ENCODE measurements at regions not wholly inside any gene's neighbourhood (a gene's known extent, or its start where the extent isn't known, plus 50 kb on each side); places are given as distances from the start of the nearest gene placed in this dataset.
"Not testable (repeated sequence)": the region's sequence is repeated elsewhere in the genome, so short reads cannot be mapped to it uniquely, and the experiment has no call there.

DNA sequence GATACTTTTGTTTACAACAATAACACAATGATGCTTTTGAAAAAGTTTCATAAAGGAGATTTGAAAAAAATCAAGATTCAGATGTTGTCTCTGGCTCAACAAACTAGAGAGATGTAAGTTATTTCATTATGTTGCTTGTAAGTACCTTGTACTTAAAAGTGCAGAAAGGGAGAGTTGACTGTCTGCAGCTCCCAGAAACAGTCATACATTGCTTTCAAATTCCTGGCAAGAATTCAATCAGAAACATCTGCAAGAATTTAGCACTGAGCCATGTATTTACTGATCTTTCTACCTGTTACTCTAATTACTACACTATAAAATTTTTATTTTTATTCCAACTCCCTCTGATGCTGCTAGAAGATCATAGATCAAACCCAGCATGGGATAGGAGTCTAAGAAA, 1261.3 kb upstream of the SPRY2 start:
- DNase-seq, result no peak

DNA sequence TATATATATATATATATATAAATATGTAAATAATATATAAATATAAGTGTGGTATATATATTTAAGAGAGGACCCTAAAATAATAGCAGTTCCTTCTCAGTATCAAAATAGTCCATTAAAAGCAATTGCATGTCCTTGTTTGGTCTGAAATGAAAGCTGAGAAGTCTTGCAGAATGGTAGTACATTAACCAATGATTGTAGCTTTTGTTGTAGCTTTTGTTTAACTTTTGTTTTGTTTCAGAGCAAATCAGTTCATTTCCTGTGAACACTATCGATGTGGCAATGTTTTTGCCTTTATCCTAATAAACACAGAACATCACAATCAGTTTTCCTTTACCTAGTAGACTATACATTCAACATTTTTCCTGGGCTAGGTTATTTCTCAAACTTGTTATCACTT, 1256.2 kb upstream of the SPRY2 start:
- DNase-seq, result no peak

- DNase-seq, result no peak
These were observed 1255.4 kb upstream of the SPRY2 start for GRCh38 chr13:81596224-81596753.

DNA sequence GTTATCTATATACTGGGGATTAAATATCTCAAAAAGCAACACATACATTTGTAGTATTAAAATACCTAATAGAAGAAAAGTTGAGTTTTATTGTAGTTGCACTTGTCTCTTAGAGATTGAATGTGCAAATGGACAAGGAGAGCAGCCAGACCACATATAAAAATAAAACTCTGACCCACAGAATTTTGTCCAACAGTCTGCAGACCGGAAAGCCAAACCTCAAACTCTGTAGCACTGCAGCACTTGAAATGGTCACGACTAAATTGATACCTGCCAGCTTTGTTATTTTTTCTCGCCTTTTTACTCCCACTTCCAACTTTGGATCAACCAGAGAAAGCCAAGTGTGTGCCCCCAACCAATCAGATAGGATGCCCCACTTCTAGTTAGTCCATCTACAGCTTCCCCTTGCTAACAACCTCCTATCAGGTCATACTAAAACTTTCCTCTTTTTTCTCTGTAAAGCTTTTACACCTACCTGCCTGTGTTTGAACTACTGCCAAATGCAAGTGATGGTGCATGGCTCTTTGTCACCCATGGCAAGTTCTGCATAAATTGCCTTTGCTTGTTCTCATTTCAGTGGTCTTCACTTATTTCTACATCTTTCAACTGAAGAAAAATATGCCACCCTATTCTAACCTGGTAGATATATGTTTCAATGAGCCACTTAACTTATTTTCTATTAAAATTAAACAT, 1250.7 kb upstream of the SPRY2 start:
- no peak for DNase-seq

DNA sequence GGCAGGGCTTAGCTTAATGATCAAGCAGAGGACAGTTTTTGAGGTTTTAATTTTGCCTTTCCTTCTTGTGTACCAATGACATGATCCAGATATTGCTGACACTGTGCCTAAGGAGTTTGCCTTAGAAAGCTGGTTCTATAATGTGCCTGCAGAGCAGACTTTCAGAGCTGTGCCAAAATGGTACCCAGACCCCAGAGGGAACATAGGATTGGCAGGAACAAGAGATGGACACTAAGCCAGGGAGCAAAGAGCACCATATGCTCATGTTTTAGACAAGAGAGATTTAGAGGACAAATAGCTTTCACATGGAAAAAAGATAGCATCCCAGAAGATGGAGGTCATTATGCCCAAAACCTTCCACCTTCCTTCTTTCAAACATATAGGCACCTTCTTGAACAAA, 1241.5 kb upstream of the SPRY2 start:
- no peak for DNase-seq

GRCh38 chr13:81577601-81578195, 1236.8 kb upstream of the SPRY2 start:
- no peak for DNase-seq

DNA sequence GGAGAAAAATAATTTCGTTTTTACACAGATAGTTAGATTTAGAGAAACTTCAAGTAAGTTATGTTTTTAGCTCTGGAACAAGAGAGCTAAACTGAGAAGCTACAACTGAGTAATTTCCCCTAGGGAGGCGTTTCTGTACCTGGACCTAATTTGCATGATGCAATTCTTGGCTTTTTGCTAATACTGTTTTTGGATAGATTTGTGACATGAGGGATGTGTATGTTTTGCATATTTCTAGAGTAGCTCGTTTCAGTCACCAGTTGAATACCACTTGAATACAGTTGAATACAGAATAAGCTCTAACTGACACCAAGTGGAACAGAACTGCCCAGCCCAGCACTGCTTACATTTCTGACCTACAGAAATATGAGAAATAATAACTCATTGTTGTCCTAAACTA, 1227.9 kb upstream of the SPRY2 start:
- DNase-seq, result no peak

DNA sequence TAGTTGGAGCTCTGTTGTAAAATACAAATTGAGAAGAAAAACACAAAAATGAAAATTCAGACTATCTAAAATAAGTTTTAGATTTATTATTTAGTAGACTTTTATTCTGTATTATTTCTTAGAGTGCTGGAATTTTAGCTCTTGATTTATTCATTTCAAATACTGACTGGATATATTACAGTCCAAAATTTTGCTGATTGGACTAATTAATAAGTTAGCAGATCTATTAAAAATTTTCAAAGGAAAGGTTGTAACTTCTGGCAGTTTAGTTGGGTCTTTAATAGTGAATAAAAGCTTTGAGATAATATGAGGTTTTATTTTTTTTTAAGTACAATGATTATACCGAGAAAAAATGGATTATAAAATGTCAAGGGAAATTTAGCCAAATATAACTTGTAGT, 1224.9 kb upstream of the SPRY2 start:
- DNase-seq, result no peak

DNA sequence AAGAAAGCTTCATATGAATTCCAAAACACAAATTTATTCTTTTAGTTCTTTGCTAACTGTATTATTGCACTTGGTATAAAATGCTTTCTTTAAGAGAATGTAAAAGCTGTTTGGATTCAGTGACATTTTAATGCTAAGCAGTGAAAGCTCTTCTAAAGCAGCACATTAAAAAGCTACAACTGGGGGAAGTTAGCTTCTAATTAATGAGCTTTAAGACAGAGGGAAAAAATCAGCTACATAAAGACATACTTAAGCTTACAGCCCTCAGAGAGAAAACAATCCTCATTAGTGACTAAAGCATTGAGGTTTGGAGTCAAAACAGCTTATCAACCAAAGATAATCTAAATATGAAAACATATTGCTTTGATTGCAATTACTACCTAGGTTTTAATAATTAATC, 1222.2 kb upstream of the SPRY2 start:
- DNase-seq, result no peak

- DNase-seq, result no peak
These were observed 1221.7 kb upstream of the SPRY2 start for GRCh38 chr13:81562598-81562997.

- DNase-seq, result no peak
These were observed 1210.1 kb upstream of the SPRY2 start for GRCh38 chr13:81551036-81551435.

DNA sequence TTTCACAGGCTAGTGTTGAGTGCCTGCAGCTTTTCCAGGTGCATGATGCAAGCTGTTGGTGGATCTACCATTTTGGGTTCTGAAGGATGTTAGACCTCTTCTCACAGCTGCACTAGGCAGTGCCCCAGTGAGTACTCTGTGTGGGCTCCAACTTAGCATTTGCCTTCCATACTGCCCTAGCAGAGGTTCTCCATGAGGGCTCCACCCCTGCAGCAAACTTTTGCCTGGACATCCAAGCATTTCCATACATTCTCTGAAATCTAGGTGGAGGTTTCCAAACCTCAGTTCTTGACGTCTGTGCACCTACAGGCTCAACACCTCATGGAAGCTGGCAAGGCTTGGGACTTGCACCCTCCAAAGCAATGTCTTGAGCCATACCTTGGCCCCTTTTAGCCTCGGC, 1205.4 kb upstream of the SPRY2 start:
- DNase-seq, result not testable (repeated sequence)

DNA sequence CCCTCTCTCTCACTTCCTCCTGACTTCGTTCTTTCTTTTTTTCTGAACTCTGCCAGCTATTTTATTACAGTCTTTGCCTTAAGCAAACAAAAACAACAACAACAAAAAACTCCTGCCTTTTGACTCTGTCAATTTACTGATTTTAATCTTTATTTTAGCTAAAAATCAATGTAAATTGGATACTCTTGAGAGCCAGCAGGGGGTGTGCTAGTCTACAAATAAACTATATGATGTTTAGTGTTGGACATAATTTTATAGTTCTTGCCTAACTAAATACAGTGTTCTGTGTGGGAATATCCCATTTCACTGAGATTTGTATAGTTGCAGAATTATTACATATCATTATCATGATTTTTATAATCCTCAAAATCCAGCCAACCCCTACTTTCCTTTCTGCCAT, 1199.9 kb upstream of the SPRY2 start:
- no peak for DNase-seq

DNA sequence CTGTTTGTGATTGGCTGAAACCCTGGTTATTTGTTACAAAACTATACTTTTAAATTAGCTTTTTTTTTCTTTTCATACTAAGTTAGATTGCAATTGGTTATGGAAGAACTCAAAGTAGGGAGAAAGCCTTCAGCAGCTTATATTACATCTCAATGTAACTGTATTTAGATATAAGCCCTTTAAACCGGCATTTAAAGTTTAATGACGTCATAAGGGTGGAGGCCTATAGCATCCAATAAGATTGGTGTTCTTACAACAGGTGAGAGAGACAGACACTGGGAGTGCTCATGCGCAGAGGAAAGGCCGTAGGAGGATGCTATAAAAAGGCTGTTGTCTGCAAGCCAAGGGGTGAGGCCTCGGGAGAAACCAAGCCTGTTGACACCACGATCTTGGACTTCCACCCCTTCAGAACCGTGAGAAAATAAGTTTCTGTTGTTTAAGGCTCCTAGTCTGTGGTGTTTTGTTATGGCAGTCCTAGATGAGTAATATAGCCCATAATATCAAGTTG, 1198.8 kb upstream of the SPRY2 start:
- no peak for DNase-seq

DNA sequence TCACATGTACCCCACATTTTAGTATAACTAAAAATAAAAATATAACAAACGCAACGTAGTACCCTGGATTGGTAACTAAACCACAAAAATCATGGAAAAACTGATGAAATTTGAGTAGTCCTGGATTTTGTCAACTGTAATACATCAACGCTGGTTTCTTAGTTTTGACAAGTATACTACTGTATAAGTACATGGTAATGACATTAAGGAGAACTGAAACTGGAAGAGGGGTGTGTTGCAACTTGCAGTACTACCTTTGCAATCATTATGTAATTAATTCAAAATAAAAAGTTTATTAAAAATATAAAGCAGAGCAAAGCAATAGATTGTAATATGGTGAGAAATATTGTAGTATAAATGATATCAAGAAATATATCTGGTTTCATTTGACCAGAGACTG, 1158.0 kb upstream of the SPRY2 start:
- no peak for DNase-seq

DNA sequence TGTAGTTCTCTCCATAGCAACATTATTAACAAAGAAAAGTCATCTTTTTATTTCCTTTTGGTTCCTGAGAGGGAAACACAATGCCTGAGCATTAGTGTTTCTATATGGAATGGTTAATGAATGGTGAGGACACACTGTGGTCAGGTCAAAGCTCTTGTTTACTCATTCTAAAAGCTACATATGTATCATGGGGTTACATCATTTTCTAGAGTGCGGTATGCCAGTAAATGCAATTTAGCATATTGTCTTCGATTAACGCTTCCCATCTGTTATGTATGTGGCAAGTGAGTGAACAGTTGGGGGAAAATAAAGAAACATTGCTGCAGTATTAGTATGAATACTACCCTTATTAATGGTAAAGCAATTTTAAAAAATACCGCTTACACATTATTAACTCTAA, 1152.2 kb upstream of the SPRY2 start:
- DNase-seq, result no peak

DNA sequence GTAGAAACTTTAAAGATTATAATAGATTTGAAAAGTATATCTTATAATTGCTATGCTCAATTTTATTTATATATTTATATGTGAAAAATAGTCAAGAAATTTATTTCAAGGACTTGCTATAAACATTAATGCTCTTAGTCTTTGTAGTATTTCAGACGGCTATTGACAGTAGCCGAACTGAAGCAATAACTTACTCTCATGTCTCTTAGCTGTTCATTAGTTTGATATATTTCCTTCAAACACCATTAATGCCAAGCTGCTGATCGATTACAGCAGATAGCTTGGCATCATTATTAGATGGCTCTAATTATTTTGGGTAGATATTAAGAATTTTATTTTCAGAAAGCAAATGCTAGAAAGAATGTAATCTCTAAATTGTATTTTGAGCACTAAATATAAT, 1151.5 kb upstream of the SPRY2 start:
- no peak for DNase-seq

DNA sequence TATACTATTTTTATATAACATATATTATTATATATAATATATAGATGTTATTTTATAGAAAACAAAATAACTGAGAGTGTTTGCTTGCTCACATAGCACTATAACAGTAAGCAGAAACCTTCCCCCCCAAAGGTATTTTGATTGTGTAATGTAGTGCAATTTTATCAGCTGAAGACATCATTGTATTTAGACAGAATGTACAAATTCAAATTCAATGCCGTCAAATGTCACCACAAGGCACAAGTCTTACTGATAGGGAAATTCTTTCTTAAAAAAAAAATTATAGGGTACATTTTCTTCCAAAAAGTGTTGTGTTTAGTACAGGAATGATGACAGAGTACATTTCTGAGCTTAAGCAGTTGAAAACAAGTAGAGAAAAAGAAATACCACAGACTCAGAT, 1147.1 kb upstream of the SPRY2 start:
- no peak for DNase-seq

GRCh38 chr13:81487151-81487550, 1146.2 kb upstream of the SPRY2 start:
- no peak for DNase-seq

- no peak for DNase-seq
These were observed 1139.7 kb upstream of the SPRY2 start for GRCh38 chr13:81480634-81481033.

GRCh38 chr13:81473366-81473899, 1132.5 kb upstream of the SPRY2 start:
- DNase-seq, result no peak

- no peak for DNase-seq
These were observed 1117.2 kb upstream of the SPRY2 start for GRCh38 chr13:81458170-81458569.

GRCh38 chr13:81446441-81446840, 1105.5 kb upstream of the SPRY2 start:
- DNase-seq, result no peak

DNA sequence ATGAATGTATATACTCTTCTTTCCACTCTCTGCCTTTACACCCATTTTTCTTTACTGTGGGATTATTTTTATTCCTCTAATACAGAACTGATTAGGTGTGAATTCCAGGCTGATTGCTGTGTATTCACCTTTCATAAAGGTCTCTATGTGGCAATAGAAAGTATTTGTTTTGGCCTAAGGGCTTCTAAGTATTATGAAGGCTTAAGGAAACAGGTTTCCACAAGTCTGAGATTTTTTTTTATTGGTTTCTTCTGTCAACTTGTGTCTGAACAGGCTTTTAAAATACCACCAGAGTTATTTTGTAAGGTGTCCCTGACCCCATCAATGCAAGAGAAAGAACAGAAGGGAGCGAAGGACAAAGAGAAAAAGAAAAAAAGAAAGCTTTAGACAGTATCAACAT, 1102.0 kb upstream of the SPRY2 start:
- no peak for DNase-seq
